HCT116 (cell line): ENCODE measurements at regions not wholly inside any gene's neighbourhood (a gene's known extent, or its start where the extent isn't known, plus 50 kb on each side); places are given as distances from the start of the nearest gene placed in this dataset.

Experiments used
- ATAC-seq: fragments of 200-7000 bp; cut with Tn5 transposase; 2 replicates; pipeline ENCODE4 v1.9.1; 2020; ENCODE audit warnings: mild to moderate bottlenecking, moderate library complexity
- BruUV-seq: library from RNA; stranded (reverse); fragments of 400-500 nt; replicated peaks from 2 replicates; lab custom pipeline; 2021; lab: Mats Ljungman, UMichigan
- CTCF ChIA-PET: fragments of 300-600 bp; sonication (Branson Sonifier 250); formaldehyde crosslinking; loops from one replicate; lab custom pipeline; 2021; ENCODE audit warnings: antibody characterized with exemption; lab: Charles Lee
- POLR2A ChIA-PET: fragments of 300-600, 350-600 bp; sonication (Branson Sonifier 250); formaldehyde crosslinking; loops from one replicate; lab custom pipeline; 2021; ENCODE audit warnings: antibody characterized with exemption; lab: Charles Lee
- RAD21 ChIA-PET, 2 experiments: fragments of 300-600 bp; sonication (Branson Sonifier 250); formaldehyde crosslinking; loops; one replicate each; lab custom pipeline; 2023; ENCODE audit warnings: low total read pairs in 2 of 2; ENCODE audit not compliant: uncharacterized antibody in 2 of 2, unreplicated experiment in 2 of 2, low non-redundant PET in 1 of 2; lab: Charles Lee
- DNase-seq: peaks from one replicate; pipeline ENCODE4 v3.0.0-alpha.2; 2010; ENCODE audit warnings: low read depth, low spot score
- H2AFZ ChIP-seq: fragments of 200-600 bp; shearing (Covaris generic), sonication (generic); 2 replicates; pipeline ENCODE4 v1.6.1; 2017; ENCODE audit warnings: low read depth, mixed run types, mixed read lengths, antibody characterized with exemption, low read length; ENCODE audit not compliant: poor library complexity, severe bottlenecking
- H3K27ac ChIP-seq: 2 replicates; pipeline ENCODE4 v1.5.1; 2012; ENCODE audit warnings: low read depth, low read length
- H3K27me3 ChIP-seq: fragments of 200-600 bp; sonication (generic); 2 replicates; pipeline ENCODE4 v1.6.1; 2016; ENCODE audit warnings: mixed run types, low read length, mixed read lengths; ENCODE audit not compliant: insufficient read depth
- H3K36me3 ChIP-seq, 2 experiments: fragments of 200-500 bp in 1 of 2; fragments of 200-600 bp in 1 of 2; sonication (Bioruptor generic) in 1 of 2; sonication (generic) in 1 of 2; 2 replicates each; pipeline versions ENCODE4 v1.5.1 to v1.6.1; 2014 to 2016; ENCODE audit warnings: low read length in 2 of 2, inconsistent platforms in 1 of 2, mixed read lengths in 1 of 2, mixed run types in 1 of 2; ENCODE audit not compliant: insufficient read depth in 2 of 2, control insufficient read depth in 1 of 2
- H3K4me1 ChIP-seq, 2 experiments: fragments of 200-600 bp in 1 of 2; sonication (generic) in 1 of 2; 2 replicates each; pipeline versions ENCODE4 v1.5.1 to v1.6.1; 2012 to 2017; ENCODE audit warnings: low read length in 2 of 2, inconsistent platforms in 1 of 2, mild to moderate bottlenecking in 1 of 2, mixed read lengths in 1 of 2, mixed run types in 1 of 2, moderate library complexity in 1 of 2; ENCODE audit not compliant: insufficient read depth in 2 of 2, control insufficient read depth in 1 of 2
- H3K4me2 ChIP-seq: fragments of 200-600 bp; sonication (generic); 2 replicates; pipeline ENCODE4 v1.6.1; 2017; ENCODE audit warnings: mixed run types, low read length, mixed read lengths
- H3K4me3 ChIP-seq, 2 experiments: fragments of 200-600 bp in 1 of 2; sonication (generic) in 1 of 2; replicated peaks in 1 of 2; 2 replicates each; pipeline ENCODE4 v1.5.1; 2011 to 2016; ENCODE audit warnings: low read length in 2 of 2, control low read depth in 1 of 2, low read depth in 1 of 2, mild to moderate bottlenecking in 1 of 2, mixed read lengths in 1 of 2, mixed run types in 1 of 2
- H3K79me2 ChIP-seq: fragments of 200-600 bp; sonication (generic); 2 replicates; pipeline ENCODE4 v1.6.1; 2017; ENCODE audit warnings: mild to moderate bottlenecking, mixed run types, low read length, moderate library complexity, mixed read lengths; ENCODE audit not compliant: insufficient read depth
- H3K9ac ChIP-seq: fragments of 200-600 bp; sonication (generic); 2 replicates; pipeline ENCODE4 v1.6.1; 2016; ENCODE audit warnings: low read length, mixed read lengths
- H3K9me2 ChIP-seq: fragments of 200-600 bp; sonication (generic), shearing (Covaris generic); 2 replicates; pipeline ENCODE4 v1.6.1; 2017; ENCODE audit warnings: mixed run types, mild to moderate bottlenecking, moderate library complexity; ENCODE audit not compliant: insufficient read depth
- H3K9me3 ChIP-seq, 2 experiments: fragments of 200-500 bp in 1 of 2; fragments of 200-600 bp in 1 of 2; sonication (Bioruptor generic) in 1 of 2; sonication (generic) in 1 of 2; 2 replicates each; pipeline ENCODE4 v1.6.1; 2014 to 2017; ENCODE audit warnings: low read length in 2 of 2, mixed read lengths in 2 of 2, inconsistent platforms in 1 of 2, low read depth in 1 of 2, mild to moderate bottlenecking in 1 of 2, mixed run types in 1 of 2, moderate library complexity in 1 of 2; ENCODE audit not compliant: control insufficient read depth in 1 of 2, insufficient read depth in 1 of 2
- H4K20me1 ChIP-seq: fragments of 200-600 bp; sonication (generic), shearing (Covaris generic); 2 replicates; pipeline ENCODE4 v1.6.1; 2017; ENCODE audit warnings: mixed run types, mild to moderate bottlenecking, moderate library complexity; ENCODE audit not compliant: insufficient read depth
- ATF3 ChIP-seq: IDR thresholded peaks from 2 replicates; pipeline ENCODE4 v1.6.1; 2012
- CBX3 ChIP-seq: IDR thresholded peaks from 2 replicates; pipeline ENCODE4 v1.6.1; 2012; ENCODE audit warnings: low read depth
- CEBPB ChIP-seq: IDR thresholded peaks from 2 replicates; pipeline ENCODE4 v1.6.1; 2012; ENCODE audit warnings: low read depth
- EGR1 ChIP-seq: IDR thresholded peaks from 2 replicates; pipeline ENCODE4 v1.6.1; 2012; ENCODE audit warnings: low read depth
- ELF1 ChIP-seq: IDR thresholded peaks from 2 replicates; pipeline ENCODE4 v1.6.1; 2012; ENCODE audit warnings: low read depth, borderline replicate concordance
- EZH2 ChIP-seq: fragments of 200-600 bp; sonication (generic); IDR thresholded peaks from 2 replicates; pipeline ENCODE4 v1.6.1; 2017; ENCODE audit warnings: antibody characterized with exemption, mixed run types
- EZH2phosphoT487 ChIP-seq: fragments of 200-600 bp; IDR thresholded peaks from 2 replicates; pipeline ENCODE4 v1.6.1; 2018; ENCODE audit warnings: antibody characterized with exemption, borderline replicate concordance
- JUND ChIP-seq: IDR thresholded peaks from 2 replicates; pipeline ENCODE4 v1.6.1; 2012
- MAX ChIP-seq: IDR thresholded peaks from 2 replicates; pipeline ENCODE4 v1.6.1; 2012
- POLR2A ChIP-seq: IDR thresholded peaks from 2 replicates; pipeline ENCODE4 v1.7.0; 2011; ENCODE audit warnings: borderline replicate concordance; ENCODE audit not compliant: insufficient read depth, insufficient read length; ENCODE audit errors: extremely low read depth
- POLR2AphosphoS5 ChIP-seq: IDR thresholded peaks from 2 replicates; pipeline ENCODE4 v1.6.1; 2011; ENCODE audit warnings: mild to moderate bottlenecking, low read depth, low read length, moderate library complexity
- RAD21 ChIP-seq: IDR thresholded peaks from 2 replicates; pipeline ENCODE4 v1.6.1; 2012; ENCODE audit warnings: low read depth, mild to moderate bottlenecking
- SIN3A ChIP-seq: IDR thresholded peaks from 2 replicates; pipeline ENCODE4 v1.6.1; 2012; ENCODE audit warnings: low read depth
- TCF7L2 ChIP-seq: IDR thresholded peaks from 2 replicates; pipeline ENCODE4 v1.7.0; 2011; ENCODE audit warnings: borderline replicate concordance, inconsistent platforms; ENCODE audit not compliant: insufficient read depth, insufficient read length; ENCODE audit errors: extremely low read depth
- YY1 ChIP-seq: IDR thresholded peaks from 2 replicates; pipeline ENCODE4 v1.6.1; 2011; ENCODE audit warnings: low read length, low read depth, moderate library complexity, mild to moderate bottlenecking; ENCODE audit not compliant: insufficient replicate concordance; ENCODE audit errors: extremely low read depth
- ZBTB33 ChIP-seq: IDR thresholded peaks from 2 replicates; pipeline ENCODE4 v1.6.1; 2011; ENCODE audit warnings: mild to moderate bottlenecking, low read length, moderate library complexity; ENCODE audit not compliant: insufficient replicate concordance; ENCODE audit errors: extremely low read depth
- ZFX ChIP-seq: fragments of 450-650 bp; IDR thresholded peaks from 2 replicates; pipeline ENCODE4 v1.6.1; 2017
- ZNF274 ChIP-seq: fragments of 200-500 bp; sonication (Bioruptor generic); IDR thresholded peaks from 2 replicates; pipeline ENCODE4 v1.6.1; 2014; ENCODE audit warnings: mild to moderate bottlenecking, low read depth, low read length, inconsistent platforms
- intact Hi-C: fragments of 100-400 bp; cut with micrococcal nuclease; formaldehyde crosslinking; loops from 2 replicates; pipeline ENCODE4 v1.10.0; 2022

- TF ChIP-seq RAD21: no peak
- TF ChIP-seq EZH2: no peak
Observed at GRCh38 chr11:120023551-120023950, 114.4 kb downstream of the TRIM29 start (continued).

GRCh38 chr11:120023120-120023519, 114.8 kb downstream of the TRIM29 start:
- TF ChIP-seq ATF3 (no peak), TCF7L2 (peak; percentile 28), EGR1 (no peak)
- Histone ChIP-seq H2AFZ (no peak overlapping the region), H3K4me1 (no peaks in the 10 kb centered on the region), H3K4me2 (no peak overlapping the region), H3K9ac (no peak overlapping the region), H3K9me3 (no peaks in the 10 kb centered on the region), H3K27ac (no peak overlapping the region), H4K20me1 (no peaks in the 10 kb centered on the region), H3K79me2 (no peaks in the 10 kb centered on the region), H3K4me3 (no peak overlapping the region), H3K9me2 (no peaks in the 10 kb centered on the region), H3K27me3 (0 out of 2 replicates have a peak, but pooled peaks cover 7% of the 10 kb centered on the region), H3K36me3 (no peaks in the 10 kb centered on the region)
- no peak for ATAC-seq
- intact Hi-C loops: no loop called here
- no peak for DNase-seq
- BruUV-seq: no TSS peak
- POLR2A ChIA-PET: no interaction called here
- RAD21 ChIA-PET: no interaction called here
- CTCF ChIA-PET: no interaction called here

- no peak overlapping the region for H3K4me2 ChIP-seq
- intact Hi-C loops: no loop called here
- CTCF ChIA-PET: no interaction called here
- no peak for TF ChIP-seq EZH2phosphoT487
- TF ChIP-seq SIN3A: no peak
- no peak for TF ChIP-seq ZFX
- TF ChIP-seq JUND: no peak
- no peak for TF ChIP-seq ELF1
- TF ChIP-seq CBX3: no peak
- TF ChIP-seq POLR2AphosphoS5: no peak
- TF ChIP-seq ZNF274: no peak
- no peak for TF ChIP-seq YY1
- no peak for TF ChIP-seq ZBTB33
- no peak for TF ChIP-seq POLR2A
- TF ChIP-seq EGR1: no peak
- TF ChIP-seq RAD21: no peak
- TF ChIP-seq CEBPB: no peak
- TF ChIP-seq MAX: no peak
Observed at GRCh38 chr11:120022617-120023016, 115.3 kb downstream of the TRIM29 start.

More at GRCh38 chr11:120022617-120023016, 115.3 kb downstream of the TRIM29 start:
- Histone ChIP-seq H4K20me1 (no peaks in the 10 kb centered on the region), H3K79me2 (no peaks in the 10 kb centered on the region), H3K27me3 (0 out of 2 replicates have a peak, but pooled peaks cover 9% of the 10 kb centered on the region), H2AFZ (no peak overlapping the region), H3K4me3 (no peak overlapping the region), H3K4me1 (no peaks in the 10 kb centered on the region), H3K9ac (no peak overlapping the region), H3K9me2 (no peaks in the 10 kb centered on the region), H3K9me3 (no peaks in the 10 kb centered on the region), H3K27ac (no peak overlapping the region), H3K36me3 (no peaks in the 10 kb centered on the region)
- RAD21 ChIA-PET: no interaction called here
- POLR2A ChIA-PET: no interaction called here
- ATAC-seq (no peak), DNase-seq (no peak)
- no TSS peak for BruUV-seq
